ENCODE measurements at regions not wholly inside any gene's neighbourhood (a gene's known extent, or its start where the extent isn't known, plus 50 kb on each side); places are given as distances from the start of the nearest gene placed in this dataset.

DNA sequence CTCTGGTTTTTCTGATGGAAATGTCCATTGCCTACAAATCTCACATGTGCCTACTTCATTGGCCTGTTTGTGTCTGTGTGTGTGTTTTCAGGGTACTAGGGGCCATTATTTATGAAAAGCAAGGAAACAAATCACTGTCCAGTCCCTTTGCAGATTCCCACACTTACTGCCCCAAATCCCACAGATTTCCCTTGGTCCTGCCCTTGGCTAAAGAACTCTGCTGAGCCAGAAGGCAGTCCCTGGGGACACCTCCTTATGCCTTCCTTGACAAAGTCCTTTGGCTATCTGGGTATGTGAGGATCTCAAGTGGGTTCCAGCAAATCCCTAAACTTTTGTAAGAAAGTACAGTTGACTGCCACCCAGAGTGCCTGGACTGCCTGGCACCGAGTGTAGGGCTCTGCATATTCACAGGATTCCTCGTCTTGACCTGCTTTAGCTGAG lies 388.1 kb downstream of the BCAT1 start:
- Histone ChIP-seq H3K4me3 (ENCODE audit: low read depth in 1 of 2, low read length in 1 of 2) (no peak overlapping the region), H3K4me1 (ENCODE audit: control insufficient read depth in 1 of 2, insufficient read depth in 1 of 2, low read depth in 1 of 2, low read length in 1 of 2) (peaks cover 8 to 12% of the 10 kb centered on the region in 2 experiments), H3K27me3 (peaks cover 83% of the 10 kb centered on the region), H3K9me3 (no peaks in the 10 kb centered on the region), H3K36me3 (no peaks in the 10 kb centered on the region), H3K27ac (no peak overlapping the region)
- TF ChIP-seq, protein P1, sequence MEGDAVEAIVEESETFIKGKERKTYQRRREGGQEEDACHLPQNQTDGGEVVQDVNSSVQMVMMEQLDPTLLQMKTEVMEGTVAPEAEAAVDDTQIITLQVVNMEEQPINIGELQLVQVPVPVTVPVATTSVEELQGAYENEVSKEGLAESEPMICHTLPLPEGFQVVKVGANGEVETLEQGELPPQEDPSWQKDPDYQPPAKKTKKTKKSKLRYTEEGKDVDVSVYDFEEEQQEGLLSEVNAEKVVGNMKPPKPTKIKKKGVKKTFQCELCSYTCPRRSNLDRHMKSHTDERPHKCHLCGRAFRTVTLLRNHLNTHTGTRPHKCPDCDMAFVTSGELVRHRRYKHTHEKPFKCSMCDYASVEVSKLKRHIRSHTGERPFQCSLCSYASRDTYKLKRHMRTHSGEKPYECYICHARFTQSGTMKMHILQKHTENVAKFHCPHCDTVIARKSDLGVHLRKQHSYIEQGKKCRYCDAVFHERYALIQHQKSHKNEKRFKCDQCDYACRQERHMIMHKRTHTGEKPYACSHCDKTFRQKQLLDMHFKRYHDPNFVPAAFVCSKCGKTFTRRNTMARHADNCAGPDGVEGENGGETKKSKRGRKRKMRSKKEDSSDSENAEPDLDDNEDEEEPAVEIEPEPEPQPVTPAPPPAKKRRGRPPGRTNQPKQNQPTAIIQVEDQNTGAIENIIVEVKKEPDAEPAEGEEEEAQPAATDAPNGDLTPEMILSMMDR (IDR thresholded peaks at IDR 0.05) = no peak

DNA sequence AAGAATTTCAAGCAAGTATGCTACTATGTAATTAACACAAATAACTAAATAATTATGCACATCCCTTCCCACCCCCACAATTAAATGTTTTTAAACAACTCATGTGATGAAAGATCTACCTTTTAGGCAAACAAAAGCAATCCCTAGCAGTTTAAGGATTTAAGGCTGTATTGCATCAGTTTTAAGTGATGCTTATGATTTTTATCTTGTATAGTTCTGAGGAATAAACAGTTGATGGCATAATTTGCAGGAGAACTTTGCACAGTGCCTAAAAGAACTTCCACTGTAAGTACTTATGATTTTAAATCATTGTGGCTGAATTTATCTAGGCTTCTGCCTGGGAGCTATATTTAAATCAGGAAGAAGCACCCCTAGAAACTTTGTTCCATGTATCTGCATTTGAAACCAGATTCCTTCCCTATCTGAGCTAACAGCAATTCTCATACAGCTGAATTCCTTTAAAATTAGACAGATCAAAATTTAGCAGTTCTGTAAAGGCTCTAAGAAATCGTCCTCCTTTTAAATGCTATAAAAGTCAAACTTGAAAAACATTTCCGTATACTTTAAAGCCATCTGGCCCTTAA lies 388.6 kb downstream of the BCAT1 start:
- Histone ChIP-seq H3K4me1 (ENCODE audit: control insufficient read depth in 1 of 2, insufficient read depth in 1 of 2, low read depth in 1 of 2, low read length in 1 of 2) (peaks cover 8 to 12% of the 10 kb centered on the region in 2 experiments), H3K27ac (no peak overlapping the region), H3K9me3 (no peaks in the 10 kb centered on the region), H3K4me3 (ENCODE audit: low read depth in 1 of 2, low read length in 1 of 2) (no peak overlapping the region), H3K36me3 (no peaks in the 10 kb centered on the region), H3K27me3 (peaks cover 78% of the 10 kb centered on the region)
- TF ChIP-seq, protein P1 (IDR thresholded peaks at IDR 0.05) = no peak

DNA sequence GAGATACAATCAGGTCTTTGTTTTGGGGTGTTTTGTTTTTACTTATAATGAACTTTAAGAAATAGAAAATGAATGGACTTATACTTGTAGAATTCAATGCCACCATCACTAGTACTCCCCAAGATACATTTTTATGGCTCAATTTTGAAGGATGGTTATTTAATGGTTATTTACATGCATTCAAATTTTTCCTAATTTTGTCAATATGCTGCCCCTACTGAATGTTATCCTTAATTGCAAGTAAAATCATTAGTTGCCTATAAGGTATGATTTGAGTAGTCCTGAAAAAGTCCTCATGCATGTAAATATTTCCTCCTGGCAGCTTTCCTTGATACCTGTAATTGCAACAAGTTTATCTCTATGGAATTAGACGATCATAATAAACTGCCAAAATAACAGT lies 391.2 kb downstream of the BCAT1 start:
- H3K9me3 ChIP-seq = no peaks in the 10 kb centered on the region
- H3K27me3 ChIP-seq = peaks cover 52% of the 10 kb centered on the region
- H3K4me1 ChIP-seq (ENCODE audit: control insufficient read depth in 1 of 2, insufficient read depth in 1 of 2, low read depth in 1 of 2, low read length in 1 of 2) = peaks cover 5 to 7% of the 10 kb centered on the region in 2 experiments
- H3K27ac ChIP-seq = no peak overlapping the region
- H3K4me3 ChIP-seq (ENCODE audit: low read depth in 1 of 2, low read length in 1 of 2) = no peak overlapping the region
- TF ChIP-seq, protein P1 (IDR thresholded peaks at IDR 0.05) = no peak
- no peaks in the 10 kb centered on the region for H3K36me3 ChIP-seq

DNA sequence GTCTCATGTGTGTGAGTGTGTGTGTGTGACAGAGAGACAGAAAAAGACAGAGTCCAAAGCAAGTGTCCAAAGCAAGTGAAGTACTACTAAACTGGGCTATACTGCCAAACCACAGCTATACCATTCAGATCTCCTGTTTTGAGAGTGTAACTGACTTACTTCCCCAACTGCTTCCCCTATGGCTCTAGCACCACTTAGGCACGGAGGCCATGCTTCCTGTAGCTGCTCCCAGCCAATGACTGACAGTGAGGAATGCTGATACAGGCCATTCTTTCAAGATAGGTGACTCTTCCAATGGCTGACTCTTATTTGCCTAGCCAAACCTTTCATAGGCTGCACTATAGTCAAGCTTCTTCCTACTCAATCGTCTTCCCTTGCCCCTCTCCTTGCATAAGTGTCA lies 393.2 kb downstream of the BCAT1 start:
- H3K9me3 ChIP-seq = no peaks in the 10 kb centered on the region
- H3K27me3 ChIP-seq = peaks cover 32% of the 10 kb centered on the region
- H3K4me3 ChIP-seq (ENCODE audit: low read depth in 1 of 2, low read length in 1 of 2) = no peak overlapping the region
- H3K27ac ChIP-seq = no peak overlapping the region
- no peaks in the 10 kb centered on the region for H3K4me1 ChIP-seq (ENCODE audit: control insufficient read depth in 1 of 2, insufficient read depth in 1 of 2, low read depth in 1 of 2, low read length in 1 of 2)
- TF ChIP-seq, protein P1 (IDR thresholded peaks at IDR 0.05) = no peak
- no peaks in the 10 kb centered on the region for H3K36me3 ChIP-seq

DNA sequence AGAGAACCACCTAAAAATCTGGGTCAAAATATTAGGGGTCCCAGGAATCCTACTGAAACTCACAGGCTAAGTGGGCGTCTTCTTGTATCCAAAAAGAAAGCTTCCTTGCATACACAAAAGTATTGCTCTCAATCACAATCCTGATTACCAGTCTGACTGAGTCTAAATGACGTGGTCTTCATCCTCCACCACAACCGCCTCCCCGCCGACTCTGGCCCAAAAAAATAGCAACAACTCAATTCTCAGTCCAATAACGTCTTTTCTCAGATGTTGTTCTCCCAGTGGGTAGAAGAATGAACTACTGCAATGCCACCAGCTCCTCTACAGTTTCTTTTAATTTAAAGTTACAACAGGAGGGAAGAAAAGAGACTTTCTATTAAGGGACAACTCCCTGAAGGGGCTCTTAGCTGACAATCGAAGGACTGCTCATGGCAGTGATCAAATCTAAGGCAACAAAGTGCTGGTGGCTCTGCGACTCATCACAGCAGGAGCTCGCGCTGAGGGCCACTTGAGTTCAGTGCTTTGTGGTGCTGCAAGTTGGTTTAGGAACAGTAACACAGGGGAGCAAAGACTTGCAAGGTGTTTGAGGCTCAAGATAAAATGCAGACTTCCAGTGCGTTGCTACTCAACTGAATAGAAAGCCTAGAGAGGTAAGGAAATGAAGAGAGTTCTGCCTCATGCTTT lies 394.1 kb downstream of the BCAT1 start:
- TF ChIP-seq, protein P1 (IDR thresholded peaks at IDR 0.05) = no peak
- H3K27me3 ChIP-seq = peaks cover 22% of the 10 kb centered on the region
- H3K27ac ChIP-seq = no peak overlapping the region

More for the DNA sequence above, 394.1 kb downstream of the BCAT1 start:
- no peaks in the 10 kb centered on the region for H3K4me1 ChIP-seq (ENCODE audit: control insufficient read depth in 1 of 2, insufficient read depth in 1 of 2, low read depth in 1 of 2, low read length in 1 of 2)
- no peak overlapping the region for H3K4me3 ChIP-seq (ENCODE audit: low read depth in 1 of 2, low read length in 1 of 2)
- H3K36me3 ChIP-seq = no peaks in the 10 kb centered on the region
- H3K9me3 ChIP-seq = no peaks in the 10 kb centered on the region
